Activated T-cell treated with anti-CD3 and anti-CD28 coated beads for 24 hours (primary cell): ENCODE measurements at regions not wholly inside any gene's neighbourhood (a gene's known extent, or its start where the extent isn't known, plus 50 kb on each side); places are given as distances from the start of the nearest gene placed in this dataset.
"Not testable (repeated sequence)": the region's sequence is repeated elsewhere in the genome, so short reads cannot be mapped to it uniquely, and the experiment has no call there.

Source experiments
- DNase-seq: peaks from one replicate; pipeline ENCODE4 v3.0.0-alpha.2; 2020; ENCODE audit warnings: low read depth

GRCh38 chr10:4437791-4438190 lies 388.2 kb upstream of the AKR1E2 start:
- DNase-seq: no peak

- no peak for DNase-seq
These were observed 388.9 kb upstream of the AKR1E2 start for GRCh38 chr10:4437061-4437460.

- no peak for DNase-seq
These were observed 389.9 kb upstream of the AKR1E2 start for GRCh38 chr10:4436103-4436502.

- no peak for DNase-seq
These were observed 391.4 kb upstream of the AKR1E2 start for GRCh38 chr10:4434516-4435071.

- no peak for DNase-seq
These were observed 391.9 kb upstream of the AKR1E2 start for GRCh38 chr10:4434105-4434504.

- no peak for DNase-seq
These were observed 394.7 kb upstream of the AKR1E2 start for GRCh38 chr10:4431114-4431863.

GRCh38 chr10:4429571-4429970 lies 396.4 kb upstream of the AKR1E2 start:
- no peak for DNase-seq

GRCh38 chr10:4427532-4427931 lies 398.5 kb upstream of the AKR1E2 start:
- no peak for DNase-seq

GRCh38 chr10:4426866-4427265 lies 399.1 kb upstream of the AKR1E2 start:
- no peak for DNase-seq

- DNase-seq: no peak
These were observed 416.7 kb upstream of the AKR1E2 start for GRCh38 chr10:4409319-4409718.

- no peak for DNase-seq
These were observed 418.2 kb upstream of the AKR1E2 start for GRCh38 chr10:4407783-4408182.

- DNase-seq: no peak
These were observed 420.2 kb upstream of the AKR1E2 start for GRCh38 chr10:4405828-4406227.

GRCh38 chr10:4403638-4404252 lies 422.3 kb upstream of the AKR1E2 start:
- no peak for DNase-seq

- DNase-seq: not testable (repeated sequence)
These were observed 424.9 kb upstream of the AKR1E2 start for GRCh38 chr10:4401080-4401479.

GRCh38 chr10:4399556-4399955 lies 426.5 kb upstream of the AKR1E2 start:
- no peak for DNase-seq

- DNase-seq: no peak
These were observed 427.4 kb upstream of the AKR1E2 start for GRCh38 chr10:4398602-4399001.

GRCh38 chr10:4397337-4397736 lies 428.7 kb upstream of the AKR1E2 start:
- no peak for DNase-seq

- DNase-seq: no peak
These were observed 429.4 kb upstream of the AKR1E2 start for GRCh38 chr10:4396401-4397283.

GRCh38 chr10:4395731-4396130 lies 430.3 kb upstream of the AKR1E2 start:
- DNase-seq: no peak

GRCh38 chr10:4394455-4394854 lies 431.6 kb upstream of the AKR1E2 start:
- not testable (repeated sequence) for DNase-seq

GRCh38 chr10:4391683-4392082 lies 434.3 kb upstream of the AKR1E2 start:
- DNase-seq: no peak

GRCh38 chr10:4390219-4390618 lies 435.8 kb upstream of the AKR1E2 start:
- no peak for DNase-seq
